ENCODE measurements at regions not wholly inside any gene's neighbourhood (a gene's known extent, or its start where the extent isn't known, plus 50 kb on each side); places are given as distances from the start of the nearest gene placed in this dataset.
A peak's percentile ranks its signal among the peaks of the same experiment; 100 is the strongest.
"Not testable (repeated sequence)": the region's sequence is repeated elsewhere in the genome, so short reads cannot be mapped to it uniquely, and the experiment has no call there.

- Histone ChIP-seq H3K4me3 (no peak overlapping the region), H3K9me3 (peaks cover 0 to 8% (median 0%) of the 10 kb centered on the region in 11 donors), H3K27me3 (no peaks in the 10 kb centered on the region), H3K4me1 (peaks cover 0 to 4% (median 0%) of the 10 kb centered on the region in 9 donors), H3K27ac (no peak overlapping the region), H3K36me3 (no peaks in the 10 kb centered on the region)
- intact Hi-C loops (cut with DNase I) = no loop called here
- 56 to 93% methylated on average over 3 of the region's 3 CpGs for WGBS, 2 donors
- no peak for DNase-seq
- ATAC-seq = no peak
- TF ChIP-seq CTCF (IDR thresholded peaks at IDR 0.05) = no peak
Observed at GRCh38 chr5:33092719-33093118, 348.0 kb upstream of the TARS1 start.

- intact Hi-C loops (cut with DNase I) = no loop called here
- DNase-seq (no peak), ATAC-seq (no peak)
- H3K4me1 ChIP-seq = no peaks in the 10 kb centered on the region
- H3K27ac ChIP-seq = no peak overlapping the region
- no peaks in the 10 kb centered on the region for H3K27me3 ChIP-seq
- H3K4me3 ChIP-seq = no peak overlapping the region
- WGBS, 2 donors = 84 to 89% methylated on average over 7 of the region's 7 CpGs
- H3K36me3 ChIP-seq = no peaks in the 10 kb centered on the region
- H3K9me3 ChIP-seq = peaks cover 0 to 53% (median 12%) of the 10 kb centered on the region in 11 donors
- TF ChIP-seq CTCF (IDR thresholded peaks at IDR 0.05) = no peak
Observed at GRCh38 chr5:33102551-33102950, 338.2 kb upstream of the TARS1 start.

- Histone ChIP-seq H3K27me3 (no peaks in the 10 kb centered on the region), H3K9me3 (peaks cover 0 to 67% (median 12%) of the 10 kb centered on the region in 11 donors), H3K27ac (no peak overlapping the region), H3K4me1 (no peaks in the 10 kb centered on the region), H3K36me3 (no peaks in the 10 kb centered on the region), H3K4me3 (no peak overlapping the region)
- 58 to 59% methylated on average over 1 of the region's 1 CpG for WGBS, 2 donors
- intact Hi-C loops (cut with DNase I) = no loop called here
- DNase-seq = no peak
- no peak for TF ChIP-seq CTCF (IDR thresholded peaks at IDR 0.05)
- peak in 5 of 8 donors; percentile 22 to 75 (median 41) for ATAC-seq
Observed at GRCh38 chr5:33105521-33105941, 335.2 kb upstream of the TARS1 start.

- H3K9me3 ChIP-seq = peaks cover 0 to 58% (median 4%) of the 10 kb centered on the region in 11 donors
- H3K4me3 ChIP-seq; ATAC-seq; intact Hi-C loops (cut with DNase I); H3K36me3 ChIP-seq; H3K4me1 ChIP-seq; DNase-seq; H3K27ac ChIP-seq; H3K27me3 ChIP-seq: not testable (repeated sequence)
- WGBS, 2 donors = 79 to 82% methylated on average over 2 of the region's 2 CpGs
Observed at GRCh38 chr5:33110496-33110895, 330.3 kb upstream of the TARS1 start.

GRCh38 chr5:33114361-33114760, 326.4 kb upstream of the TARS1 start:
- H3K9me3 ChIP-seq = peaks cover 0 to 38% (median 4%) of the 10 kb centered on the region in 11 donors
- H3K27me3 ChIP-seq = no peaks in the 10 kb centered on the region
- H3K4me3 ChIP-seq = no peak overlapping the region
- H3K4me1 ChIP-seq = no peaks in the 10 kb centered on the region
- 82 to 91% methylated on average over 3 of the region's 3 CpGs for WGBS, 2 donors
- no peaks in the 10 kb centered on the region for H3K36me3 ChIP-seq
- ATAC-seq (no peak), DNase-seq (no peak)
- H3K27ac ChIP-seq = no peak overlapping the region
- intact Hi-C loops (cut with DNase I) = no loop called here
- no peak for TF ChIP-seq CTCF (IDR thresholded peaks at IDR 0.05)

All from heart right ventricle (tissue), 16 donors.